ENCODE measurements at regions not wholly inside any gene's neighbourhood (a gene's known extent, or its start where the extent isn't known, plus 50 kb on each side); places are given as distances from the start of the nearest gene placed in this dataset.
"Not testable (repeated sequence)": the region's sequence is repeated elsewhere in the genome, so short reads cannot be mapped to it uniquely, and the experiment has no call there.

GRCh38 chr2:182477774-182478173, 50.9 kb upstream of the PDE1A start:
- no peak for DNase-seq

GRCh38 chr2:182481676-182482075, 54.8 kb upstream of the PDE1A start:
- no peak for DNase-seq

- no peak for DNase-seq
Measured at GRCh38 chr2:182482511-182482910, 55.7 kb upstream of the PDE1A start.

GRCh38 chr2:182496596-182496995, 69.8 kb upstream of the PDE1A start:
- no peak for DNase-seq

- DNase-seq, result no peak
Measured at GRCh38 chr2:182499706-182500470, 73.1 kb upstream of the PDE1A start.

- DNase-seq, result no peak
Measured at GRCh38 chr2:182503886-182504285, 77.0 kb upstream of the PDE1A start.

- peak in 1 of 3 donors; percentile 13 for DNase-seq
Measured at GRCh38 chr2:182504903-182505302, 78.1 kb upstream of the PDE1A start.

GRCh38 chr2:182506606-182507005, 79.8 kb upstream of the PDE1A start:
- no peak for DNase-seq

GRCh38 chr2:182508583-182508982, 81.7 kb upstream of the PDE1A start:
- DNase-seq, result not testable (repeated sequence)

- no peak for DNase-seq
Measured at GRCh38 chr2:182509216-182509615, 82.4 kb upstream of the PDE1A start.

GRCh38 chr2:182521453-182522404, 94.9 kb upstream of the PDE1A start:
- DNase-seq, result no peak

GRCh38 chr2:182522405-182522896, 95.6 kb upstream of the PDE1A start:
- DNase-seq, result peak in 2 of 3 donors; percentile 7 to 53

GRCh38 chr2:182522972-182523473, 96.2 kb upstream of the PDE1A start:
- peak; percentile 19 to 68 (median 36) for DNase-seq

- DNase-seq, result no peak
Measured at GRCh38 chr2:182530636-182531035, 103.8 kb upstream of the PDE1A start.

GRCh38 chr2:182540252-182540651, 113.4 kb upstream of the PDE1A start:
- no peak for DNase-seq

GRCh38 chr2:182541268-182541667, 114.4 kb upstream of the PDE1A start:
- DNase-seq, result no peak

- peak in 1 of 3 donors; percentile 30 for DNase-seq
Measured at GRCh38 chr2:182542501-182543258, 115.8 kb upstream of the PDE1A start.

- DNase-seq, result no peak
Measured at GRCh38 chr2:182543741-182544525, 117.1 kb upstream of the PDE1A start.

GRCh38 chr2:182545420-182546167, 118.8 kb upstream of the PDE1A start:
- no peak for DNase-seq
